GM19468 (cell line): ENCODE measurements at regions not wholly inside any gene's neighbourhood (a gene's known extent, or its start where the extent isn't known, plus 50 kb on each side); places are given as distances from the start of the nearest gene placed in this dataset.

Source experiments
- ATAC-seq: cut with Tn5 transposase; IDR thresholded peaks from one replicate; pipeline ENCODE4 v1.9.1; 2021; ENCODE audit warnings: mild to moderate bottlenecking, moderate library complexity, moderate number of reproducible peaks; ENCODE audit not compliant: unreplicated experiment; ENCODE audit errors: extremely low read depth

GRCh38 chr2:217299590-217299989 lies 439.7 kb upstream of the TNP1 start:
- no peak for ATAC-seq

- ATAC-seq, result no peak
Measured at GRCh38 chr2:217297096-217297495, 437.2 kb upstream of the TNP1 start.

DNA sequence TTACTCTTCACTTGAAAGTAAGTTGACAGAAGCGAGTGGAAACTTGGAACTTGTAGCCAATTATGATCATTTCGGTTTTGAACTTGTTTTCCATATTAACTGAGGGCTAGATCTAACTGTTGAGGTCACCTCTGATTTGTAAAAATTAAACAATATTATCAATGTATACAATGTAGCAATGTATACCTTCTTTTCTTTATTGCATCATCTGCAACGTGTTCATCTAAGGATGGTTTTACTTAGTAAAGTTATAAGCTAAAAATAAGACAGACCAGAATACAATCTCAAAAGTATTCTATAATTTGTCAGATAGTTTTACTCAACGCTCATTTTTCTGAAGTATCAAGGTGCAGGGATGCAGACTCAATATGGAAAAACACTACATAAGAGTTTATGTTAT lies 435.0 kb upstream of the TNP1 start:
- ATAC-seq, result no peak

DNA sequence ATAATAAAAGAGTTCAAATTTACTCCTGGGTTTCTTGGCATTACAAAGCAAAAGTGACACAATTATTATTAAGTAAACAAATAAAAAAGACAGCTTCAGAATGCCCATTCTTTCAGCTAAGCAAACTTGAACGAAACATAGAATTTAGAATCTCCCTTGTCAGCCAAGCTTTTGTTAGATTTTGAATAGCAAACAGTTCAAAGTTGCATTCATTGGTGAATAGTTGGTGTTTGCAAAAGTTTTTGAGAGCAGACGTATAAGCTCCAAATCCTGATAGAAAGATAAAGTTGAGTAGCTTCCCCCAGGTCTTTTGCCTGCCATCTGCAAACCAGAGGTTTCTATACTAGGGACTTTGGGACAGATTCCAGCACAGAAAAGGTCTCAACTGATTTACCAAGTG lies 434.3 kb upstream of the TNP1 start:
- ATAC-seq, result no peak

DNA sequence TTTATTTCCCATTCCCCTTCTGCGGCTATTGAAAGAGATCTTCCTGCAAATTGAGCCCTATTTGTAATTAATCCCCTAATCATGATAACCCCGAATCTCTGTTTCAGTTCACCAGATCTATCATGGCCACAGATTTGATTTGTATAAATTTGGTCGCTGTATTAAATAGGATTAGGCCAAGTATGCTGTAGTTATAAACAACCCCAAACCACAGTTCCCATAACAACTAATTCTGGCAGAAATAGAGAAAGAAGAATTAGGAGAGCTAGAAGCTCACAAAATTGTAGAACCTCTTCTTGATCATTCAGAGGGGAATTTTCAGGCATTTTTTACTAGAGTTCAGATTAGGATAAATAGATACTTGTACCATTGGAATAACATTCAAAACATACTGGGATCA lies 433.7 kb upstream of the TNP1 start:
- no peak for ATAC-seq

- no peak for ATAC-seq
Measured at GRCh38 chr2:217293046-217293445, 433.2 kb upstream of the TNP1 start.

- no peak for ATAC-seq
Measured at GRCh38 chr2:217291259-217291658, 431.4 kb upstream of the TNP1 start.

DNA sequence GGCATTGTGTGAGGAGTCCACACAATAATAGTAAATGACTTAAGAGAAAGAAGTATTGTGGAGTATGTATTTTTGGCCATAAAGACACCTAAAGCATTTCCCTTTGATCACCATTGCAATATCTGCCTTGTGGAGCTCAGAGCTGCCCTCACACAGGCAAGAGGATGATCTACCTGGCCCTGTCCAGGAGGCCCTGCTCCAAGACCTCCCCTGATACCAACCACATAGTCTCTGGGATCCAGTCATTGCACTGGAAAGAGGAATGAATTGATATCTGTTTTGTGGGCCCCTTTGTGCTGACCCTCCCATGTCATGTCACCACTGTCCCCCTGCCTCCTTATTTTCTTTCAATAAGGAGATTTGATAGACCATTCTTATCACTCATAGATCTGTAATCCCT lies 430.6 kb upstream of the TNP1 start:
- ATAC-seq, result no peak

GRCh38 chr2:217289907-217290280 lies 430.0 kb upstream of the TNP1 start:
- ATAC-seq, result no peak

DNA sequence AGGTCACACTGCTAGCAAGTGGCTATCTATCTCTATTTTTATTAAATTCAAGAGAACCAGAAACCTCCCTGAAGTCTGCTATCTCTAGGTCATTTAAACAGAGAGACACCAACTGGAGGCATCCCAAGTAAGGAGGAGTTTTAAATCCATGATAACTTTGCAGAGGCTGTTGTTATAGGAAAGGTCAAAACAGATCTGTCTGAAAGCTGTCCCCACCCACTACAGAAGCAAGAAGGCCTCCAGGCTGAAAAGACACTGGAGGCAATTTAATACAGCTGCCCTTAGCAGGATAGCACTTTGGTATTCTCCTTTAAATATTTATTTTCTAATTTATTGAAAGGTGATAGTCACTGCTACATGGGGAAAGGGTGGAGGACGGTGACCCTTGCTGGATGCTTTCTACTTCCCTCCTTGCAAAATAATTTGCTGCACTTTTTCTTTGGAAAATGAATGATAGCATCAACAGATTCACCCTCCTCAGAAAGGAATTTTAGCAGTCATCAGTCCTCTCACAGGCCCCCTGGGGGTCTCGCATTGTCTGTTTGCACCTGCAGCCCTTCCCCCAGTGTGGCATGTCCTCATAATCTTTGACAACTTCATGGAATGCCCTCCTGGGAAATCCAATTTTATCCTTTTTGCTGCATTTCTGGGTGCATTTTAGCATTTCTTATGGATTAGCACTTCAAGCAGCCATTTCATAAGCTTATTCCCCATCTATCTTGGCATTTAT lies 429.5 kb upstream of the TNP1 start:
- ATAC-seq, result no peak

DNA sequence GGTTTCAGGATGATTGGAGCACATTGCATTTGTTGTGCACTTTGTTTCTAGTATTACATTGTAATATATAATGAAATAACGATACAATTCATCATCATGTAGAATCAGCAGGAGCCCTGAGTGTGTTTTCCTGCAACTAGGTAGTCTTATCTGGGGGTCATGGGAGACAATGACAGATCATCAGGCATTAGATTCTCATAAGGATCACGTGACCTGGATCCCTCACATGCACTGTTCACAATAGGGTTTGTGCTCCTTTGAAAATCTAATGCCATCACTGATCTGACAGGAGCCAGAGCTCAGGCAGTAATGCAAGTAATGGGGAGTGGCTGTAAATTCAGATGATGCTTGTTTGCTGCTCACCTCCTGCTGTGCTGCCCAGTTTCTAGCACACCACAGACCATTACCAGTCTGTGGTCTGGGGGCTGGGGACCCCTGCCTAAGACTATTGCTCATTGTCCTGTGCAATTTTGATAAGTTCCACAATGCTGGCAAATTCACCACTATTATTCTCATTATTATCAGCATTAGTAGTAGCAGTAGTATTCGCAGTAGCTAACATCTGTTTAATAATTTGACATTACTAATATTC lies 428.7 kb upstream of the TNP1 start:
- no peak for ATAC-seq

DNA sequence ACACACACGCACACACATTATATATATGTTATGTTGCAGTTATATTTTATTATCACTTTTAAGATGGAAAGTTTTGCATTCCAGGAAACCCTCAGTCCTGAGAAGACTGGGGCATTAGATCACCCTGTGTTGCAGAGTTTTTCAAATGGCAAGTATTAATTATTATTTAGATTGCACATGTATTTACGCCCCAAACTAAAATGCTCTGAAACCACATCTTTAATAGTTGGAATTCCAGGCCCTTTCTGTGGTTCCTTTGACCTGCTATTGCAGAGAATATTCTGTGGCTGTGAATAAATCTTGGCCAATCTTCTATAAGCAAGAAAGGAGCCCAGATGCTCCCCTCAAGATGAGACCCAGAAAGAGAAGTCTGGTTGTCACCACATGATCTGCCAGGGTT lies 427.0 kb upstream of the TNP1 start:
- ATAC-seq, result no peak

DNA sequence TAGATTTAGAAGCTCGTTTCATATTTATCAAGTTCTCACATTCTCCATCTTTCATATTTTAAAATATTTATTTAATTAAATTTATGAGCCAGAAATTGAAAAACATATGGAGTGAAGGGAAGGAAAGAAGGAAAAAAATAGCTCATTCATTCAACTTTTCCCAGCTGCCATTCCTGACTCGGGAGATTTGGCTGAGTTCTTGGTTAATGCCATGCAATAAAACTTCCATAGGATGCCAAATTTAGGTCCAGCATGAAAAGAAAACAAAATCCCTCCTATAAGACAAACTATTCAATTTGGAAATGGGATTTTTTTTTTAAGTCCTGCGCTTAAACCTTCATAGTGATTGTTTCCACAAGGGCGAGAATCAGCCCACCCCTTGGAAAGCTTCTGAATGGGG lies 426.1 kb upstream of the TNP1 start:
- ATAC-seq, result no peak

GRCh38 chr2:217283460-217283859 lies 423.6 kb upstream of the TNP1 start:
- ATAC-seq, result no peak

DNA sequence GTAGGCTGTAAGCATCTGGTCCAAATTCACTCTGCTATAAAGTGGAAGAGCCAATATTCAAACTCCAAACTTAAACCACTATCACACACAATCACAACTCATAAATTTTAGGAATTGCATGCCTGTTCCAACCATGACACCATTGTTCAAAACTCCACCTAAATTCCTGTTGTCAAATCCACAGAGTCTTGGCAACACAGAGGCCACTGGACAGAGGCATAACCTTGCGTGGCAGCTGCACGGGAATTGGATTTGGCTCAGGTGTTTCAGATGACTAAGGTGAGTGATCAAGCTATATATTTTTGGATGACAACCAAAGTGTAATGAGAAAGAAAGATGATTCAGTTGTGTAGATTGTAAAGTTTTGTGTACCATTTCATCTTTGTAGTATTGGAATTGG lies 422.7 kb upstream of the TNP1 start:
- ATAC-seq, result no peak

DNA sequence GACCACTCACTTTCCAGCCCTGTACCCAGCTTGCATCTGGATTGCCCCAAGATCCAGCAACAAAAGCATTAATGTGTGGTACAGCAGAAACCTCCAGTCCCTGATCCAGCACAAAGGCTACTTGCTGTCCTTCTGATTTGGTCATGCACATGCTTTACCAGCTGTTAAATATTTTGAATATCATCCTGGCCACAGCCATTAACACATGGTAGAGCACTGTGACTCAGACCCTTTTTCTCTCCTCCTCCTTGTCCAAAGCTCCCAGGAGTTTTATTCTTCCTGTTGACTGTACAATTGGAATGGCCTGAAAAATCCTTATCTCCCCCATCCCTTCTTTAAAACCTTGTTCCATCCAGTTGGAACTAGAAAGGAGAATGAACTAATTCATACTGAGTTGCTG lies 419.7 kb upstream of the TNP1 start:
- no peak for ATAC-seq

DNA sequence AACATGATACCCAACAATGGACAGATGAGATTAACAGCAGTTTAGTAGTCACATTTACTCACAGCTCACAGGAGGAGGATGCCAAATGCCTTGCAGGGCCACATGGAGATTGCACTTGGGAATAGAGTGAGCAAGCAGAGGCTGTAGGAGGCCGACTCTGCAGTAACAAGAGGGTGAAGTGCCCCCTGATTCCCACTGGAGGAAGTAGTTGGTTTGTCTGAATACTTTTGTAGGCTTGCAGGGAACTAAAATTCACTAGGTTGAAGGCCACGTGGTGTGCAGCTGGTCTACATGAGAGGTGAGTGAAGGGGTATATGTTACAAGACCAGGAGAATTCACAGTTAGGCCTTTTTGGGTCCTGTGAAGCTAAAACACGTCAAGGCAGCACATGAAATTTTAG lies 419.3 kb upstream of the TNP1 start:
- ATAC-seq, result no peak

DNA sequence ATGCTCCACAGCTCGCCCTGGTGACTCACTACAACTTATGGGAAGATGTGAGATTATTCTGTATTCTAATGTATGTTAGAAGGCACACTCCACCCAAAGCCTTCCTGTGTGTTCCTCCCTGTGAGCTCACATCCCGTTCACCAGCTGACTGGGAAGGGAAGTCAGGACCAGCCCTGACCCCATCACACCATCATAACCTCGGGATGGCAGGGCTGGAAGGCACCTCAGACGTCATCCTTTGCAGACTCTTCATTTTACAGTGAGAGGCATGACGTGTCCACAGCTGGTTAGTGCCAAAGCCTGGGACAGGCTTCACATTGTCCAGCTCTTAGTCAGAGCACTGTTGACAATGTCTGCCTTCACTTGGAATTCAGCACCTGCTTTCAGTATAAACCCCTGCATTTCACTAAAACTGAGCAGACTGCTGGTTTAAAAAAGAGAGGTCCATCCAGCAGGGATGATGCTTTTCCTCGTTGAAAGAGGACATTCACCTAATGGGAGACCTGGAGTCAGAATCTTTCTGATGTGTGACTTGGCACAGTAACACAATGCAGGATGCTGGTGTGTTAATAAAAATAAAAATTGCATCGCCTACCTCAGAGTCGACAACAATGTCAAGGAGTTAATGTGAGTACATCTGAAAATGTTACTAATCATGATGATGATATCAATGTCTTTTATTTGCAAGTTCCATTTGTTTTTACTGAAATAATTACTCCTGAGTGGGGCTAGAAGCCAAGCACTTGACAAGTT lies 418.0 kb upstream of the TNP1 start:
- no peak for ATAC-seq

GRCh38 chr2:217276433-217276832 lies 416.6 kb upstream of the TNP1 start:
- ATAC-seq, result no peak

DNA sequence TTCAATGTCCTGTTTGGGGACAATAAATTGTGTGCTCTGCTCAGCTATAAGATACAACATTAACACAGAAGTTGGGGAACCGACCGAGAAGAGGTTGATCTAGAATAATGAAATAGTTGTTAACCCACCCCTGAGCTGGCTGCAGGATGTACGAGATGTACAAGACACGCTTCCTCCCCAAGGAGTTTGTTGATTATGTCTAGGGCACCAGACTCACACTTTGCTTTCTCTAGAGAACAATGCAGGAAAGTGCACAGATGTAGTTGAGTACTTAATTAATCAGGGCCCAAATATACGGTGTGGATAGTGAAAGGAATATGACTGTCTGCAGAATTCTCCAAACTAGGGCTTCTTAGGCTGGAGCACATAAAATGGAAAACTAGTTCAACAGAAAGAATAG lies 415.2 kb upstream of the TNP1 start:
- no peak for ATAC-seq

DNA sequence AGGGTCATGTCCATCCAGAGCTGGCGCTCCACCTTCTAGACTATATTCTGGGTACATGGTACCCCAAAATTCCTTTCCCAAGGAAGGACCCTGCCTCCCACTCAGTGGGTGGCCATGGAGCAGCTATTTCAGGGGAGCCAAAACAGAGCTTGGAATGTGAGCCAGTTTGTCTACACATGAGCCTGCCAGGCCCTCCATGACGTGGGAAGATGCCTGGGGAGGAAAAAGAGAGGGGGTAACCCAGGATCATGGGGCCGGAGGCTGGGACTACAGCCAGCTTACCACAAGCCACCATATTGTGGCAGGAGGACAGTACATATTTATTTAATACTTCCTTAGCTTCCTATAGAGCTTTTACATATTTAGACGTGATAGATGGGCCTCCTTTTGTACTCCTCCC lies 414.7 kb upstream of the TNP1 start:
- no peak for ATAC-seq

- ATAC-seq, result no peak
Measured at GRCh38 chr2:217273851-217274250, 414.0 kb upstream of the TNP1 start.
